ENCODE measurements at regions not wholly inside any gene's neighbourhood (a gene's known extent, or its start where the extent isn't known, plus 50 kb on each side); places are given as distances from the start of the nearest gene placed in this dataset.

- no peak for TF ChIP-seq POLR2AphosphoS5 (IDR thresholded peaks at IDR 0.05; ENCODE audit: low read depth, low read length)
- TF ChIP-seq CTCF (IDR thresholded peaks at IDR 0.05), result no peak
- TF ChIP-seq TCF7L2 (IDR thresholded peaks at IDR 0.05; ENCODE audit: low read depth, low read length), result no peak
- no peak for TF ChIP-seq REST (IDR thresholded peaks at IDR 0.05; ENCODE audit: insufficient read depth in 1 of 2, low read depth in 2 of 2, low read length in 1 of 2)
- no peak for TF ChIP-seq SIN3A (IDR thresholded peaks at IDR 0.05; ENCODE audit: borderline replicate concordance, insufficient read depth, low read depth, low read length)
Measured at GRCh38 chr4:96992443-96992842, 1150.8 kb downstream of the STPG2 start.

Data from Panc1 (cell line).